ENCODE measurements at regions not wholly inside any gene's neighbourhood (a gene's known extent, or its start where the extent isn't known, plus 50 kb on each side); places are given as distances from the start of the nearest gene placed in this dataset.

- H3K4me1 ChIP-seq (ENCODE audit: control insufficient read depth in 1 of 2, insufficient read depth in 2 of 2, low read depth in 1 of 2, low read length in 1 of 2) = peaks cover 0 to 2% of the 10 kb centered on the region in 2 experiments; a peak in 1 of 4 replicates
- CTCF ChIA-PET = no interaction called here
- no peak for DNase-seq
- no peaks in the 10 kb centered on the region for H3K36me3 ChIP-seq (replicated peaks in 1 of 2; ENCODE audit: control insufficient read depth in 1 of 2, insufficient read depth in 2 of 2, low read length in 1 of 2)
- no peaks in the 10 kb centered on the region for H3K79me2 ChIP-seq (ENCODE audit: insufficient read depth)
- no peak overlapping the region for H3K4me3 ChIP-seq (ENCODE audit: low read depth in 2 of 2, low read length in 1 of 2)
- no peak overlapping the region for H3K27ac ChIP-seq (ENCODE audit: low read depth in 2 of 2, low read length in 1 of 2)
- no peak for TF ChIP-seq ELF1 (IDR thresholded peaks at IDR 0.05)
- TF ChIP-seq GATA2 (CRISPR knock-in tag; IDR thresholded peaks at IDR 0.05) = no peak
- TF ChIP-seq MAX (IDR thresholded peaks at IDR 0.05; ENCODE audit: low read depth) = no peak
- TF ChIP-seq IRF3 (IDR thresholded peaks at IDR 0.05; ENCODE audit: low read depth, low read length) = no peak
- TF ChIP-seq RCOR1 (IDR thresholded peaks at IDR 0.05; ENCODE audit: low read length) = no peak
- TF ChIP-seq NFIC (IDR thresholded peaks at IDR 0.05; ENCODE audit: borderline replicate concordance) = no peak
- no peak for TF ChIP-seq SIN3A (IDR thresholded peaks at IDR 0.05; ENCODE audit: borderline replicate concordance, low read depth, low read length)
- no peak for TF ChIP-seq YY1 (IDR thresholded peaks at IDR 0.05; ENCODE audit: low read depth)
- no peak for TF ChIP-seq USF2 (IDR thresholded peaks at IDR 0.05; ENCODE audit: borderline replicate concordance, low read depth, low read length)
- no peak for TF ChIP-seq TCF12 (IDR thresholded peaks at IDR 0.05)
- TF ChIP-seq JUND (IDR thresholded peaks at IDR 0.05) = no peak
- no peak for TF ChIP-seq RFX5 (IDR thresholded peaks at IDR 0.05; ENCODE audit: low read length)
- TF ChIP-seq NRF1 (IDR thresholded peaks at IDR 0.05; ENCODE audit: low read depth, low read length) = no peak
- TF ChIP-seq FOXJ3 (CRISPR knock-in tag; IDR thresholded peaks at IDR 0.05) = no peak
- no peak for TF ChIP-seq ZBTB33 (IDR thresholded peaks at IDR 0.05; ENCODE audit: borderline replicate concordance, low read depth)
- TF ChIP-seq TAF1 (IDR thresholded peaks at IDR 0.05; ENCODE audit: borderline replicate concordance, low read depth, low read length) = no peak
- TF ChIP-seq SMC3 (IDR thresholded peaks at IDR 0.05; ENCODE audit: low read depth, low read length) = no peak
- TF ChIP-seq FOXM1 (IDR thresholded peaks at IDR 0.05; ENCODE audit: low read depth) = no peak
- whole genome bisulfite sequencing (ENCODE audit: low lambda C conversion rate) = 67% methylated on average over 3 of the region's 16 CpGs
- no peaks in the 10 kb centered on the region for H3F3A ChIP-seq (replicated peaks; ENCODE audit: insufficient read depth)
- H2AFZ ChIP-seq (ENCODE audit: low read depth) = no peak overlapping the region
- no peaks in the 10 kb centered on the region for H3K27me3 ChIP-seq (ENCODE audit: insufficient read depth)
- H3K9me3 ChIP-seq = no peaks in the 10 kb centered on the region
- H4K20me1 ChIP-seq (ENCODE audit: insufficient read depth) = no peaks in the 10 kb centered on the region
- no peaks in the 10 kb centered on the region for H3K9me2 ChIP-seq
- POLR2A ChIA-PET = no interaction called here
- H3K9ac ChIP-seq = no peak overlapping the region
- no peak overlapping the region for H3K4me2 ChIP-seq
Measured at GRCh38 chr6:169993861-169994481, 242.5 kb downstream of the ERMARD start.

Measured in SK-N-SH (cell line).